HepG2 (cell line): ENCODE measurements at regions not wholly inside any gene's neighbourhood (a gene's known extent, or its start where the extent isn't known, plus 50 kb on each side); places are given as distances from the start of the nearest gene placed in this dataset.

Experiments
- ATAC-seq: fragments of 200-7000 bp; cut with Tn5 transposase; 3 replicates; pipeline ENCODE4 v1.9.1; 2020; ENCODE audit warnings: mild to moderate bottlenecking, moderate library complexity
- BruUV-seq: library from RNA; stranded (reverse); fragments of 400-500 nt; replicated peaks from 2 replicates; lab custom pipeline; 2021; lab: Mats Ljungman, UMichigan
- CTCF ChIA-PET: fragments of 300-600 bp; formaldehyde crosslinking; extraction: SDS; loops from one replicate; lab custom pipeline; 2021; ENCODE audit warnings: low total read pairs, inconsistent platforms, low intra/inter-chr PET ratio; lab: Yijun Ruan, JAX
- POLR2A ChIA-PET: fragments of 350-600 bp; sonication (Branson Sonifier 250); formaldehyde crosslinking; loops from one replicate; lab custom pipeline; 2020; ENCODE audit warnings: antibody characterized with exemption, inconsistent platforms; lab: Yijun Ruan, JAX
- DNase-seq: peaks from one replicate; pipeline ENCODE4 v3.0.0-alpha.2; 2015; ENCODE audit warnings: low spot score
- FAIRE-seq: peaks from 3 replicates; lab custom pipeline; 2011; peaks lifted over from hg19 to GRCh38; lab: Jason Lieb, UNC
- H2AFZ ChIP-seq: one replicate; pipeline ENCODE4 v1.6.1; 2011; ENCODE audit warnings: low read length, inconsistent platforms
- H3K27ac ChIP-seq: fragments of 300-600 bp; 3 replicates; pipeline ENCODE4 v1.8.0; 2011; ENCODE audit warnings: mixed run types, mild to moderate bottlenecking, mixed read lengths, low read length, inconsistent platforms; ENCODE audit not compliant: insufficient read depth; ENCODE audit errors: extremely low read length
- H3K27me3 ChIP-seq, 2 experiments: fragments of 200-600 bp in 1 of 2; 2 replicates in 1 of 2; 3 replicates in 1 of 2; pipeline versions ENCODE4 v1.6.0 to v1.8.0; 2011; ENCODE audit warnings: low read length in 2 of 2, mild to moderate bottlenecking in 2 of 2, moderate library complexity in 2 of 2, inconsistent platforms in 1 of 2; ENCODE audit not compliant: insufficient read depth in 2 of 2, control insufficient read depth in 1 of 2
- H3K36me3 ChIP-seq, 2 experiments: fragments of 200-600 bp in 1 of 2; replicated peaks in 1 of 2; 2 replicates in 1 of 2; 3 replicates in 1 of 2; pipeline versions ENCODE4 v1.5.1 to v1.8.0; 2011; ENCODE audit warnings: low read length in 2 of 2, inconsistent platforms in 1 of 2; ENCODE audit not compliant: insufficient read depth in 2 of 2, control insufficient read depth in 1 of 2
- H3K4me1 ChIP-seq: 2 replicates; pipeline ENCODE4 v1.5.1; 2012; ENCODE audit warnings: low read length, inconsistent platforms; ENCODE audit not compliant: insufficient read depth
- H3K4me2 ChIP-seq: 2 replicates; pipeline ENCODE4 v1.6.0; 2011; ENCODE audit warnings: low read depth, low read length, inconsistent platforms
- H3K4me3 ChIP-seq, 3 experiments: fragments of 200-600 bp in 1 of 3; sonication (generic), shearing (Covaris generic) in 1 of 3; replicated peaks in 1 of 3; 2 replicates each; pipeline ENCODE4 v1.5.1; 2011 to 2016; ENCODE audit warnings: low read length in 3 of 3, inconsistent platforms in 2 of 3, low read depth in 2 of 3, mild to moderate bottlenecking in 2 of 3, control low read depth in 1 of 3, mixed read lengths in 1 of 3; ENCODE audit not compliant: insufficient read depth in 1 of 3
- H3K79me2 ChIP-seq: one replicate; pipeline ENCODE4 v1.6.1; 2011; ENCODE audit warnings: low read length, inconsistent platforms; ENCODE audit not compliant: insufficient read depth
- H3K9ac ChIP-seq: 2 replicates; pipeline ENCODE4 v1.6.0; 2011; ENCODE audit warnings: mild to moderate bottlenecking, low read depth, low read length, inconsistent platforms; ENCODE audit not compliant: insufficient read depth
- H3K9me3 ChIP-seq: 2 replicates; pipeline ENCODE4 v1.5.1; 2012; ENCODE audit warnings: mild to moderate bottlenecking, low read length
- H4K20me1 ChIP-seq: 2 replicates; pipeline ENCODE4 v1.6.0; 2011; ENCODE audit warnings: inconsistent platforms, mild to moderate bottlenecking, low read length, moderate library complexity; ENCODE audit not compliant: insufficient read depth
- DMAP1 ChIP-seq: IDR thresholded peaks from 2 replicates; pipeline ENCODE4 v1.6.1; 2016
- DNMT3B ChIP-seq: conservative IDR thresholded peaks from 2 replicates; pipeline ENCODE4 v1.6.1; 2016; ENCODE audit warnings: missing biosample characterization, control low read depth
- ZFP90 ChIP-seq: sonication (generic); formaldehyde crosslinking; IDR thresholded peaks from 2 replicates; pipeline ENCODE4 v1.8.0; 2022; ENCODE audit warnings: missing genetic modification reagents, mild to moderate bottlenecking, inconsistent platforms, borderline replicate concordance
- ZNF780A ChIP-seq: sonication (generic); formaldehyde crosslinking; IDR thresholded peaks from 2 replicates; pipeline ENCODE4 v1.8.0; 2022; ENCODE audit warnings: mild to moderate bottlenecking, missing genetic modification reagents, moderate library complexity
- ZSCAN21 ChIP-seq: sonication (generic); formaldehyde crosslinking; IDR thresholded peaks from 2 replicates; pipeline ENCODE4 v1.8.0; 2022; ENCODE audit warnings: mild to moderate bottlenecking, missing genetic modification reagents, moderate library complexity, borderline replicate concordance
- WGBS: methylation state at CpG from one replicate; pipeline ENCODE4 v1.1.6; 2017; ENCODE audit warnings: low lambda C conversion rate; 5-methylcytosine and 5-hydroxymethylcytosine counted together
- in situ Hi-C: cut with HindIII; loops from 2 replicates; pipeline ENCODE4 v1.10.0; 2017; ENCODE audit warnings: low pct_unique_long_range_greater_than_20kb; ENCODE audit not compliant: extremely low pct_ligation_motif_present
- intact Hi-C: fragments of 100-400 bp; cut with micrococcal nuclease; formaldehyde crosslinking; loops from one replicate; pipeline ENCODE4 v1.10.0; 2022; ENCODE audit not compliant: unreplicated experiment
- TF ChIP-seq, protein P1 (sequence below), 2 experiments: IDR thresholded peaks; 2 replicates each; pipeline ENCODE4 v1.6.1; 2011 to 2012; ENCODE audit warnings: low read length in 2 of 2, borderline replicate concordance in 1 of 2, low read depth in 1 of 2, mild to moderate bottlenecking in 1 of 2, moderate library complexity in 1 of 2

GRCh38 chr10:4016214-4016740 lies 231.3 kb upstream of the KLF6 start:
- Histone ChIP-seq H4K20me1 (no peaks in the 10 kb centered on the region), H3K9me3 (no peaks in the 10 kb centered on the region), H3K36me3 (no peaks in the 10 kb centered on the region), H3K27me3 (peaks cover 1 to 43% of the 10 kb centered on the region in 2 experiments; a peak in 3 of 5 replicates), H2AFZ (no peak overlapping the region), H3K4me2 (no peak overlapping the region), H3K4me3 (no peak overlapping the region), H3K27ac (no peak overlapping the region), H3K4me1 (no peaks in the 10 kb centered on the region), H3K79me2 (no peaks in the 10 kb centered on the region), H3K9ac (no peak overlapping the region)
- WGBS, result 36% methylated on average over 3 of the region's 10 CpGs
- ATAC-seq (no peak), DNase-seq (no peak), FAIRE-seq (no peak)
- ChIA-PET CTCF (no interaction called here), POLR2A (no interaction called here)
- intact Hi-C loops (no loop called here), in situ Hi-C loops (no loop called here)
- no TSS peak for BruUV-seq
- TF ChIP-seq DMAP1 (CRISPR knock-in tag) (no peak), ZSCAN21 (no peak), DNMT3B (CRISPR knock-in tag) (no peak), ZNF780A (no peak), ZFP90 (CRISPR knock-in tag) (no peak)
- TF ChIP-seq, protein P1, sequence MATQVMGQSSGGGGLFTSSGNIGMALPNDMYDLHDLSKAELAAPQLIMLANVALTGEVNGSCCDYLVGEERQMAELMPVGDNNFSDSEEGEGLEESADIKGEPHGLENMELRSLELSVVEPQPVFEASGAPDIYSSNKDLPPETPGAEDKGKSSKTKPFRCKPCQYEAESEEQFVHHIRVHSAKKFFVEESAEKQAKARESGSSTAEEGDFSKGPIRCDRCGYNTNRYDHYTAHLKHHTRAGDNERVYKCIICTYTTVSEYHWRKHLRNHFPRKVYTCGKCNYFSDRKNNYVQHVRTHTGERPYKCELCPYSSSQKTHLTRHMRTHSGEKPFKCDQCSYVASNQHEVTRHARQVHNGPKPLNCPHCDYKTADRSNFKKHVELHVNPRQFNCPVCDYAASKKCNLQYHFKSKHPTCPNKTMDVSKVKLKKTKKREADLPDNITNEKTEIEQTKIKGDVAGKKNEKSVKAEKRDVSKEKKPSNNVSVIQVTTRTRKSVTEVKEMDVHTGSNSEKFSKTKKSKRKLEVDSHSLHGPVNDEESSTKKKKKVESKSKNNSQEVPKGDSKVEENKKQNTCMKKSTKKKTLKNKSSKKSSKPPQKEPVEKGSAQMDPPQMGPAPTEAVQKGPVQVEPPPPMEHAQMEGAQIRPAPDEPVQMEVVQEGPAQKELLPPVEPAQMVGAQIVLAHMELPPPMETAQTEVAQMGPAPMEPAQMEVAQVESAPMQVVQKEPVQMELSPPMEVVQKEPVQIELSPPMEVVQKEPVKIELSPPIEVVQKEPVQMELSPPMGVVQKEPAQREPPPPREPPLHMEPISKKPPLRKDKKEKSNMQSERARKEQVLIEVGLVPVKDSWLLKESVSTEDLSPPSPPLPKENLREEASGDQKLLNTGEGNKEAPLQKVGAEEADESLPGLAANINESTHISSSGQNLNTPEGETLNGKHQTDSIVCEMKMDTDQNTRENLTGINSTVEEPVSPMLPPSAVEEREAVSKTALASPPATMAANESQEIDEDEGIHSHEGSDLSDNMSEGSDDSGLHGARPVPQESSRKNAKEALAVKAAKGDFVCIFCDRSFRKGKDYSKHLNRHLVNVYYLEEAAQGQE (IDR thresholded peaks at IDR 0.05; ENCODE audit: borderline replicate concordance in 1 of 2, low read depth in 1 of 2, low read length in 2 of 2), result no peak
